ENCODE measurements at regions not wholly inside any gene's neighbourhood (a gene's known extent, or its start where the extent isn't known, plus 50 kb on each side); places are given as distances from the start of the nearest gene placed in this dataset.
"Not testable (repeated sequence)": the region's sequence is repeated elsewhere in the genome, so short reads cannot be mapped to it uniquely, and the experiment has no call there.

- peaks cover 22% of the 10 kb centered on the region for H3K4me1 Mint-ChIP-seq (ENCODE audit: low read depth, unreplicated experiment)
- CTCF ChIA-PET: interaction anchor here (0.6 to 0.7 kb wide), 2 partner anchors 133 to 340 kb away, joined by 3 to 5 read pairs; no protein-coding TSS in a partner anchor
- DNase-seq: peak; percentile 9
- H3K27me3 Mint-ChIP-seq (ENCODE audit: unreplicated experiment): no peaks in the 10 kb centered on the region
- no peak overlapping the region for H3K27ac Mint-ChIP-seq (ENCODE audit: unreplicated experiment)
- TF ChIP-seq, protein P1, sequence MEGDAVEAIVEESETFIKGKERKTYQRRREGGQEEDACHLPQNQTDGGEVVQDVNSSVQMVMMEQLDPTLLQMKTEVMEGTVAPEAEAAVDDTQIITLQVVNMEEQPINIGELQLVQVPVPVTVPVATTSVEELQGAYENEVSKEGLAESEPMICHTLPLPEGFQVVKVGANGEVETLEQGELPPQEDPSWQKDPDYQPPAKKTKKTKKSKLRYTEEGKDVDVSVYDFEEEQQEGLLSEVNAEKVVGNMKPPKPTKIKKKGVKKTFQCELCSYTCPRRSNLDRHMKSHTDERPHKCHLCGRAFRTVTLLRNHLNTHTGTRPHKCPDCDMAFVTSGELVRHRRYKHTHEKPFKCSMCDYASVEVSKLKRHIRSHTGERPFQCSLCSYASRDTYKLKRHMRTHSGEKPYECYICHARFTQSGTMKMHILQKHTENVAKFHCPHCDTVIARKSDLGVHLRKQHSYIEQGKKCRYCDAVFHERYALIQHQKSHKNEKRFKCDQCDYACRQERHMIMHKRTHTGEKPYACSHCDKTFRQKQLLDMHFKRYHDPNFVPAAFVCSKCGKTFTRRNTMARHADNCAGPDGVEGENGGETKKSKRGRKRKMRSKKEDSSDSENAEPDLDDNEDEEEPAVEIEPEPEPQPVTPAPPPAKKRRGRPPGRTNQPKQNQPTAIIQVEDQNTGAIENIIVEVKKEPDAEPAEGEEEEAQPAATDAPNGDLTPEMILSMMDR (IDR thresholded peaks at IDR 0.05; ENCODE audit: unreplicated experiment): no peak
- no peak overlapping the region for H3K4me3 Mint-ChIP-seq (ENCODE audit: low read depth, unreplicated experiment)
- no peaks in the 10 kb centered on the region for H3K36me3 Mint-ChIP-seq (ENCODE audit: insufficient read depth, unreplicated experiment)
- intact Hi-C loops (cut with micrococcal nuclease; ENCODE audit: unreplicated experiment): loop anchor here (10.0 kb wide), 1 partner anchor 345 kb away; no protein-coding TSS in a partner anchor
- H3K9me3 Mint-ChIP-seq (ENCODE audit: low read depth, unreplicated experiment): peaks cover 6% of the 10 kb centered on the region
- no TSS peak for BruUV-seq (replicated peaks)
Observed at GRCh38 chr5:71789746-71790145, 70.7 kb downstream of the CARTPT start.

DNA sequence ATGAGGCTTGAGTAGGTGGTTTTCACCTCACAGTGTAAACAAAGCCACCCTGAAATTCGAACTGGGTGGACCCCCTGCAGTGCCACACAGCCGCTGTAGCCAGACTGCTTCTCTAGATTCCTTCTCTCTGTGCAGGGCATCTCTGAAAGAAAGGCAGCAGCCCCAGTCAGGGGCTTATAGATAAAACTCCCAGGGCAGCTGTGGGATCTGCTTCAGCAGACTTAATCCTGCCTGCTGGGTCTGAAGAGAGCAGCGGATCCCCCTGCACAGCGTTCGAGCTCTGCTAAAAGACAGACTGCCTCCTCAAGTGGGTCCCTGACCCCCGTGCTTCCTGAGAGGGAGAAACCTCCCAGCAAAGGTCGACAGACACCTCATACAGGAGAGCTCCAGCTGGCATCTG lies 71.4 kb downstream of the CARTPT start:
- Mint-ChIP-seq H3K9me3 (ENCODE audit: low read depth, unreplicated experiment) (peaks cover 9% of the 10 kb centered on the region), H3K27me3 (ENCODE audit: unreplicated experiment) (no peaks in the 10 kb centered on the region), H3K27ac (ENCODE audit: unreplicated experiment) (no peak overlapping the region), H3K4me1 (ENCODE audit: low read depth, unreplicated experiment) (peaks cover 22% of the 10 kb centered on the region), H3K36me3 (ENCODE audit: insufficient read depth, unreplicated experiment) (no peaks in the 10 kb centered on the region), H3K4me3 (ENCODE audit: low read depth, unreplicated experiment) (no peak overlapping the region)
- TF ChIP-seq, protein P1 (IDR thresholded peaks at IDR 0.05; ENCODE audit: unreplicated experiment): no peak
- BruUV-seq (replicated peaks): no TSS peak
- DNase-seq: no peak
- CTCF ChIA-PET: interaction anchor here (0.6 kb wide), 1 partner anchor 339 kb away, joined by 3 read pairs; no protein-coding TSS in a partner anchor
- intact Hi-C loops (cut with micrococcal nuclease; ENCODE audit: unreplicated experiment): no loop called here

DNA sequence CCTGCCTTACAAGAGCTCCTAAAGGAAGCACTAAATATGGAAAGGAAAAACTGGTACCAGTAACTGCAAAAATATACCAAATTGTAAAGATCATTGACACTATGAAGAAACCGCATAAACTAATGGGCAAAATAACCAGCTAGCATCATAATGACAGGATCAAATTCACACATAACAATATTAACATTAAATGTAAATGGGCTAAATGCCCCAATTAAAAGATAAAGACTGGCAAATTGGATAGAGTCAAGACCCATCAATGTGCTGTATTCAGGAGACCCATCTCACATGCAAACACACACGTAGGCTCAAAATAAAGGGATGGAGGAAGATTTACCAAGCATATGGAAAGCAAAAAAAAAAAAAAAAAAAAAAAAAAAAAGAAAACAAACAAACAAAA lies 73.0 kb downstream of the CARTPT start:
- CTCF ChIA-PET; DNase-seq; H3K27ac Mint-ChIP-seq (ENCODE audit: unreplicated experiment); intact Hi-C loops (cut with micrococcal nuclease; ENCODE audit: unreplicated experiment); H3K36me3 Mint-ChIP-seq (ENCODE audit: insufficient read depth, unreplicated experiment); BruUV-seq (replicated peaks); H3K27me3 Mint-ChIP-seq (ENCODE audit: unreplicated experiment); H3K9me3 Mint-ChIP-seq (ENCODE audit: low read depth, unreplicated experiment); H3K4me3 Mint-ChIP-seq (ENCODE audit: low read depth, unreplicated experiment): not testable (repeated sequence)
- H3K4me1 Mint-ChIP-seq (ENCODE audit: low read depth, unreplicated experiment): peaks cover 22% of the 10 kb centered on the region

- no TSS peak for BruUV-seq (replicated peaks)
- H3K4me1 Mint-ChIP-seq (ENCODE audit: low read depth, unreplicated experiment): peaks cover 18% of the 10 kb centered on the region
Observed at GRCh38 chr5:71794061-71794695, 75.1 kb downstream of the CARTPT start.

DNA sequence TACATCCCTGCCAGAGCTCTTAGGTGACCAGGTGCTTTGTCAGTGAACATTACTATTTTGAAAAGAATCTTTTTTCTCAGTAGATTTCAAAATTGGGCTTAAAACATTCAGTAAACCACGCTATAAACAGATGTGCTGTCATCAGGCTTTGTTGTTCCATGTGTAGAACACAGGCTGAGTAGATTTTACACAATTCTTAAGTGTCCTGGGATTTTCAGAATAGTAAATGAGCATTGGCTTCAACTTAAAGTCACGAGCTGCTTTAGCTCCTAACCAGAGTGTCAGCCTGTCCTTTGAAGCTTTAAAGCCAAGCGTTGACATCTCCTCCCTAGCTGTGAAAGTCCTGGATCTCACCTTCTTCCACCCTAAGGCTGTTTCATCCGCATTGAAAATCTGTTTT lies 83.6 kb downstream of the CARTPT start:
- CTCF ChIA-PET: no interaction called here
- Mint-ChIP-seq H3K4me1 (ENCODE audit: low read depth, unreplicated experiment) (no peaks in the 10 kb centered on the region), H3K4me3 (ENCODE audit: low read depth, unreplicated experiment) (no peak overlapping the region), H3K27ac (ENCODE audit: unreplicated experiment) (no peak overlapping the region), H3K9me3 (ENCODE audit: low read depth, unreplicated experiment) (peaks cover 3% of the 10 kb centered on the region), H3K27me3 (ENCODE audit: unreplicated experiment) (no peaks in the 10 kb centered on the region), H3K36me3 (ENCODE audit: insufficient read depth, unreplicated experiment) (no peaks in the 10 kb centered on the region)
- no peak for DNase-seq
- TF ChIP-seq, protein P1 (IDR thresholded peaks at IDR 0.05; ENCODE audit: unreplicated experiment): no peak
- no TSS peak for BruUV-seq (replicated peaks)
- intact Hi-C loops (cut with micrococcal nuclease; ENCODE audit: unreplicated experiment): no loop called here

More at GRCh38 chr5:71794061-71794695, 75.1 kb downstream of the CARTPT start:
- no peaks in the 10 kb centered on the region for H3K36me3 Mint-ChIP-seq (ENCODE audit: insufficient read depth, unreplicated experiment)
- no peak overlapping the region for H3K27ac Mint-ChIP-seq (ENCODE audit: unreplicated experiment)
- CTCF ChIA-PET: no interaction called here
- no peak overlapping the region for H3K4me3 Mint-ChIP-seq (ENCODE audit: low read depth, unreplicated experiment)
- no peaks in the 10 kb centered on the region for H3K27me3 Mint-ChIP-seq (ENCODE audit: unreplicated experiment)
- H3K9me3 Mint-ChIP-seq (ENCODE audit: low read depth, unreplicated experiment): peaks cover 15% of the 10 kb centered on the region
- no peak for DNase-seq
- intact Hi-C loops (cut with micrococcal nuclease; ENCODE audit: unreplicated experiment): no loop called here
- TF ChIP-seq, protein P1 (IDR thresholded peaks at IDR 0.05; ENCODE audit: unreplicated experiment): no peak
